SJSA1 (cell line): ENCODE measurements at regions not wholly inside any gene's neighbourhood (a gene's known extent, or its start where the extent isn't known, plus 50 kb on each side); places are given as distances from the start of the nearest gene placed in this dataset.

ENCODE experiments used
- DNase-seq, 2 experiments: peaks; one replicate each; pipeline ENCODE4 v3.0.0-alpha.2; 2015 to 2020; ENCODE audit warnings: low spot score in 2 of 2, low read depth in 1 of 2
- H3K27ac ChIP-seq: fragments of 250-450 bp; sonication (Bioruptor Pico); 2 replicates; pipeline ENCODE4 v1.5.1; 2020; ENCODE audit warnings: mild to moderate bottlenecking, moderate library complexity
- H3K27me3 ChIP-seq: fragments of 250-450 bp; sonication (Bioruptor Pico); replicated peaks from 2 replicates; pipeline ENCODE4 v1.5.1; 2020; ENCODE audit warnings: mild to moderate bottlenecking, moderate library complexity
- H3K36me3 ChIP-seq: fragments of 250-450 bp; sonication (Bioruptor Pico); 2 replicates; pipeline ENCODE4 v1.5.1; 2020; ENCODE audit warnings: mild to moderate bottlenecking
- H3K4me1 ChIP-seq: fragments of 250-450 bp; sonication (Bioruptor Pico); replicated peaks from 2 replicates; pipeline ENCODE4 v1.6.1; 2021; ENCODE audit warnings: mild to moderate bottlenecking
- H3K4me3 ChIP-seq: fragments of 250-450 bp; sonication (Bioruptor Pico); 2 replicates; pipeline ENCODE4 v1.5.1; 2020; ENCODE audit warnings: mild to moderate bottlenecking
- H3K9me3 ChIP-seq: fragments of 250-450 bp; sonication (Bioruptor Pico); replicated peaks from 2 replicates; pipeline ENCODE4 v1.5.1; 2020; ENCODE audit warnings: mild to moderate bottlenecking

- Histone ChIP-seq H3K4me1 (no peaks in the 10 kb centered on the region), H3K4me3 (no peak overlapping the region), H3K27ac (no peak overlapping the region), H3K9me3 (no peaks in the 10 kb centered on the region), H3K27me3 (no peaks in the 10 kb centered on the region), H3K36me3 (no peaks in the 10 kb centered on the region)
- no peak for DNase-seq
Observed at GRCh38 chr3:39748002-39748401, 61.4 kb upstream of the MYRIP start.

- Histone ChIP-seq H3K9me3 (no peaks in the 10 kb centered on the region), H3K27ac (no peak overlapping the region), H3K36me3 (no peaks in the 10 kb centered on the region), H3K4me3 (no peak overlapping the region), H3K27me3 (no peaks in the 10 kb centered on the region), H3K4me1 (no peaks in the 10 kb centered on the region)
- DNase-seq: no peak
Observed at GRCh38 chr3:39748763-39749162, 60.6 kb upstream of the MYRIP start.

GRCh38 chr3:39750712-39751111 lies 58.7 kb upstream of the MYRIP start:
- Histone ChIP-seq H3K9me3 (no peaks in the 10 kb centered on the region), H3K36me3 (no peaks in the 10 kb centered on the region), H3K4me1 (no peaks in the 10 kb centered on the region), H3K27ac (no peak overlapping the region), H3K27me3 (no peaks in the 10 kb centered on the region), H3K4me3 (no peak overlapping the region)
- no peak for DNase-seq

DNA sequence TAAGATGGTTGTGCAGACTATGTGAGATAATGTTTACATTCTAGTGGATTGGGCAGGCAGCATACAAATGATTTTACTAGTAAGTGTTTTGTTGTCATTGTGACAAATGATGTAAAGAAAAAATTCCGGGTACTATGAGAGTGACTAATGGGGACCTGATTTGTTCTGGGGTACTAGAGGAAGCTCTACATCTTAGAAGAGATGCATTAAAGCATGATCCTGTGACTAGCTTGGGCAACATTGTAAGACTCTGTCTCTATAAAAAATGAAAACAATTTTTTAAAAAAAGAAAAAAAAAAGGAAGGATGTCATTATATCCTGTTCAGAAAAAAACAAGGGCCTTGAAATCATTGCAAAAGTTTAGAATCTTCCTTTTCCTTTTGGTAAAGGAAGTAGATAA lies 58.1 kb upstream of the MYRIP start:
- Histone ChIP-seq H3K4me1 (no peaks in the 10 kb centered on the region), H3K27me3 (no peaks in the 10 kb centered on the region), H3K27ac (no peak overlapping the region), H3K4me3 (no peak overlapping the region), H3K36me3 (no peaks in the 10 kb centered on the region), H3K9me3 (no peaks in the 10 kb centered on the region)
- DNase-seq: no peak

DNA sequence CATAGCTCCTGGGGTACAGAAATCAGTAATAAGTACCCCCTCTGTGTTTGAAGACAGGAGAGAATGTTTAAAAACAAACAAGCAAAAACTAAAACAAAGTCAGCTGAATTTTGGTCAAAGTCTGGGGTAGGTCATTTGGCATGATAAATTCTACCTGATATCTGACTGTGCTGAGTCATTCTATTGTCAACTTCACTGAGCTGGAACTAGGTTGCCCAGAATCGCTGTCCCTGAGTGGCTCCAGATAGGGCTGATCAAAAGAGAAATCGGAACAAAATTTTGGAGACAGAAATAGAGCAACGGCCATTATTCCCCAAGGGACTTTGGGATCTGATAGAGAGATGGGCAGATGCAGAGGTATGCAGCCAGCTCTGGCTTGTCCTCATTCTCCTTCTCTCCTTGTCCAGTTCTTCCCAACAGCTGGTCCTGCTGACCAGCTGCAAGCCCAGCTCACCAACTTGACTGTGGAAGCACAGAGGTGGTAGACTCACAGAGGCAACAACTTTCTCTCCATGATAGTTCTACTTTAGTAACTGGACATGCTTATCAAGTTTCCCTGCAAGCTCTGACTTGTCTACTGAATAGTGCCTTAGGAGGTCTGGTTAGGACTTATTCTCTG lies 57.3 kb upstream of the MYRIP start:
- Histone ChIP-seq H3K9me3 (no peaks in the 10 kb centered on the region), H3K4me1 (no peaks in the 10 kb centered on the region), H3K27me3 (no peaks in the 10 kb centered on the region), H3K4me3 (no peak overlapping the region), H3K27ac (no peak overlapping the region), H3K36me3 (no peaks in the 10 kb centered on the region)
- no peak for DNase-seq

DNA sequence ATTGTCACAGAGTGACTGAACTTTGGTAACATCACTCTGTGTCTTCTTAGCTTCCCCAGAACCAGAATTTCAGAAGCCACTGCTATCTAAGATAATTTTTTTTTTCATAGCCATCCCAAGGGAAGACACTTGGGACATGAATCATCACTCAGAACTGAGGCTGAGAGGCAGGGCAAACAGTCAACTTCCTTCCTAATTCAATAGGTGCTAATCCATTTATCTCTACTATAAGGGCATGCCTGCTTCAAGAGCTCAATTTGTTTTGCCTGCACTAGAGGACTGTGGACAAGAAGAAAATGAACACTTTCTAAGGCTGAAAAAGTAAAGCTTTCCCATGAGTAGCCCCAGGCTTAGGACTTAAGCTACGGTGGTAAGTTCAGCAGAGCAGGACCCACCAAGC lies 56.7 kb upstream of the MYRIP start:
- DNase-seq: no peak
- H3K4me3 ChIP-seq: no peak overlapping the region
- no peaks in the 10 kb centered on the region for H3K27me3 ChIP-seq
- H3K9me3 ChIP-seq: no peaks in the 10 kb centered on the region
- no peaks in the 10 kb centered on the region for H3K4me1 ChIP-seq
- no peak overlapping the region for H3K27ac ChIP-seq
- H3K36me3 ChIP-seq: no peaks in the 10 kb centered on the region

- H3K4me3 ChIP-seq: no peak overlapping the region
- no peaks in the 10 kb centered on the region for H3K9me3 ChIP-seq
- H3K27me3 ChIP-seq: no peaks in the 10 kb centered on the region
- no peak for DNase-seq
- H3K36me3 ChIP-seq: no peaks in the 10 kb centered on the region
- H3K27ac ChIP-seq: no peak overlapping the region
- H3K4me1 ChIP-seq: no peaks in the 10 kb centered on the region
Observed at GRCh38 chr3:39753391-39753790, 56.0 kb upstream of the MYRIP start.

- Histone ChIP-seq H3K9me3 (no peaks in the 10 kb centered on the region), H3K4me3 (no peak overlapping the region), H3K27me3 (no peaks in the 10 kb centered on the region), H3K27ac (no peak overlapping the region), H3K4me1 (no peaks in the 10 kb centered on the region), H3K36me3 (no peaks in the 10 kb centered on the region)
- no peak for DNase-seq
Observed at GRCh38 chr3:39754549-39754948, 54.9 kb upstream of the MYRIP start.

- H3K36me3 ChIP-seq: no peaks in the 10 kb centered on the region
- no peak for DNase-seq
- H3K4me1 ChIP-seq: no peaks in the 10 kb centered on the region
- H3K9me3 ChIP-seq: no peaks in the 10 kb centered on the region
- H3K27ac ChIP-seq: no peak overlapping the region
- no peaks in the 10 kb centered on the region for H3K27me3 ChIP-seq
- H3K4me3 ChIP-seq: no peak overlapping the region
Observed at GRCh38 chr3:39755100-39755499, 54.3 kb upstream of the MYRIP start.

- Histone ChIP-seq H3K9me3 (no peaks in the 10 kb centered on the region), H3K4me1 (no peaks in the 10 kb centered on the region), H3K36me3 (no peaks in the 10 kb centered on the region), H3K27ac (no peak overlapping the region), H3K4me3 (no peak overlapping the region), H3K27me3 (no peaks in the 10 kb centered on the region)
- DNase-seq: no peak
Observed at GRCh38 chr3:39757307-39757706, 52.1 kb upstream of the MYRIP start.
